HG02610 (cell line): ENCODE measurements at regions not wholly inside any gene's neighbourhood (a gene's known extent, or its start where the extent isn't known, plus 50 kb on each side); places are given as distances from the start of the nearest gene placed in this dataset.

Experiments used
- ATAC-seq: cut with Tn5 transposase; IDR thresholded peaks from one replicate; pipeline ENCODE4 v1.9.1; 2021; ENCODE audit warnings: mild to moderate bottlenecking, moderate library complexity; ENCODE audit not compliant: unreplicated experiment

DNA sequence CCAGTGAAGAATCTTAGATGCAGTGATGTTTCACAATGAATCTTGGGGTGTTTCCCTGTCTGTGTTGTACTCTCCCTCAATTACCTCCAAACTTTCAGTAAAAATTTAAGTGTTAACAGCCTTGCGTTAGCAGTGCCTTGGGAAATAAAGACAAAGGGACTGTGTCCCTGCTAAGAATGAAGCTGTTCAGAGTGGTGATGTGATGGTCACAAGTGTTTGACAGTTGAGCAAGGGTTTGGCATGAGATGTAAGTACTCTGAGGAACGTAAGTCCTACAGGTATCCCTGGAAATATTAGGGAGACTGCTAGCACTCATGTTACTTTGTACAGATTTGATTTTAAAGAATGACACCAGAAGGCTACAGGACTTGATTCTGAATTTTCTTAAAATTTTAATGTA is 304.3 kb upstream of the DPH6 start:
- no peak for ATAC-seq

DNA sequence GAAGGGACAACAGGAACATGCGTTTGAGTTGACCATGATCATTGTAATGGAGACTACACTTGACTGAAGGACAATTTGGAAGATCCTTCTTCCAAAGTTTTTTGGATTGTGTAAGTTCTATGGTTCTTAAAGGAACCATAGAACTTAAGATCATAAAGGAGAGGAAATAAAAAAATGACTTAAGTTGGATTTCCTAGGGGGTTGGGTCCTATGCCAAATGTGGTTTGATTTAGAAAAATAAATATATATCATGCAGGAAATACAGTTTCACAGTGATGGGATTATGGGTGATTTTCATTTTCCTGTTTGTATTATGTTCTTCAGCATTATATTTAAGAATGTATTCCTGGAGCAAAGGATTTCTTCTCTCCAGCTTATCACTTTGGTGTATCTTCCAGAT is 305.5 kb upstream of the DPH6 start:
- ATAC-seq = no peak

DNA sequence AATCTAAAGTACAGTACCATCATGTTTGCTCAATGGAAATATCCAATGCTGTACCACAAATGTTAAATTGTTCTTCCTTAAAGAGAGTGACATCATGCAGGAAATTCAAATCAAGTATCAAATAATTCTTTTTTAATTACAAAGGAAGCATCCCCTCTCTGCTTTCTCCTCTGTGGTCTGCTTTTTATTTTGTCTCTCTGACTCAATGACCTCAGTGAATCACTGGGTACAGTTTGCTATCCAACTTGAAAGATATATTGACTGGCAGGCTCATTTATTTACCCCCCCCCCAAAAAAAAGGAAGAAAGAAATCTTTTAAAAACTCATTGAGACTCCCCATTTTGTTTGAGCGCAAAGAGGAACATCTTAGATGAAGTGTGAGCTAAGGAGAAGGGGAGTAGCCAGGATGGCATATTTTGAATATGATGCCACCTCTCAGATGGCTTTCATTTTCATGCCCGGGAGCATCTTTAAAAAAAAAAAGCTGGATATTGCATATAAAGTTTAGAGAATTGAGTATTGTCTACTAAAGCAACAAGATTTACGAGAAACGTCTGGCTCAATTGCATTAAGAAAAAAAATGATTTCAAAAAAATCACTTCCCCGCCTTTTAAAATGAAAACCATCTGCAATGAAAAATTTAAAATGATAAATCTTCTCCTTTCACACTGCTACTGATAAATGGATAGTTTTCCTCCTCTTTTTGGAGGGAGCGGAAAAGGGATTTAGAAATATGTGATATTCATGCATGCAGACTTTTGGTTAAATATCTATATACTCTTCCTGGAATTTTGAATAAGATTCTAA is 307.1 kb upstream of the DPH6 start:
- no peak for ATAC-seq

DNA sequence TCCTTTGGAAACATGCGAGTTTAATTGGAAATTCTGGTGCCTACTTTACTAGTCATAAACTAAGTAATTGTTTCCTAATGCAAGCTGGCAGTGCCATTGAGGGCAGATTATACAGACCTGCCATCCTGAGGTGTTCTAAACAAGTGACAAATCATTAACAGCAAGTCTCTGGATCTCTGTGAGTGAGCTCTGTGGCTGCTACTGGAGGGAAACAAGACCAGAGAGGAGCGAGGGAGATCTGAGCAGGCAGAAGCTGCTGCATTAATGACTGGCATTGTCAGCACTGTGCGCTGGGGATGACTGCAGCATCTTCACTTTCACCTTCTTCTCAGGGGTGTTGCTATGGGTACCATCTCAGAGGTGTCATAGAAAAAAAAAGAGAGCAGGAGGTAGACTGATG is 308.4 kb upstream of the DPH6 start:
- ATAC-seq = no peak

DNA sequence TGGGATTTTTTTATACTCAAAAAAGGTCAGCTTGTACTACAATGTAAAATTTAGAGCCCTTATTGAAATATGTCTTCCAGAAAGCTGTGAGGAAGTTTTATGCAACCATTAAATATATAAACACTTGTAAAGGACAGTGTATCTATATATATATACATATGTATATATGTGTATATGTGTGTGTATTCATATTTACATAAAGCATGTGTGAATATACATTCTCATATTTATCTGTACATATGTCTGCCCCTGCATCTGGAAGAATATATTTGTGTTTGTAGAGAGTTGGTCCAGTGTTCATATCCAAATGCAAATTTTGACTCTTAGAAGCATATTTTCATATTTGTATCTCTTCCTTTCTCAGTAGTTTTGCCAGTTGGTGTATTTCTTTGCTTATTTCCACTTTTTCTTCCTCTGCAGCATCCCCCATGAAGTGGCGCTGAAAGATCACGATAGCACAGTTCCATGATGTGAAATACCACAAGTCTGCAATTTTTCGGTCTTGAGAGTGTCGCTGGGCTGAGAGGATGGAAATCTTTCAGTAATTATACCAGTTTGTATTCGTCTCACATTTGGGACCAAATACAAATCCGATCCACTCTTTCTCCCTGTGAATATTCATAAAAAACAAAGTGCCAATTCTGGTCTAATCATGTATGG is 311.7 kb upstream of the DPH6 start:
- ATAC-seq = no peak

DNA sequence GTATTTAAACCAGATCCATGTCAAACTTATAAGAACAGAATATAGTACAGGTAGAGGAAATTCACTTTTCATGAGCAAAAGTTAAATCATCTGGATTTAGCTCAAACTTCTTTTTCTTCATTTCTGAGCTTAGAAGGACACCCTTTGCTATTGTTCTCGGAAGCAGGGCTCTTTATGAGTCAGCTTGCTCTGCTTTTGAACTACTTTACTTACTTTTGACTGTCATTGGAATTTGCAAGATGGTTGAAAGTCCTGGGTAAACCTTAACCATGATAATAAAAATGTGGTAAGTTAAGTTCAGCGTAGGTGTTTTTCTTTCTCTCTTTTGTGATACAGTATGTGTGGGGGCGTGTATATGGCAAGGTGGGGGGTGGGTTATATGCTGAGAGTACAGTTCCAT is 312.7 kb upstream of the DPH6 start:
- no peak for ATAC-seq

DNA sequence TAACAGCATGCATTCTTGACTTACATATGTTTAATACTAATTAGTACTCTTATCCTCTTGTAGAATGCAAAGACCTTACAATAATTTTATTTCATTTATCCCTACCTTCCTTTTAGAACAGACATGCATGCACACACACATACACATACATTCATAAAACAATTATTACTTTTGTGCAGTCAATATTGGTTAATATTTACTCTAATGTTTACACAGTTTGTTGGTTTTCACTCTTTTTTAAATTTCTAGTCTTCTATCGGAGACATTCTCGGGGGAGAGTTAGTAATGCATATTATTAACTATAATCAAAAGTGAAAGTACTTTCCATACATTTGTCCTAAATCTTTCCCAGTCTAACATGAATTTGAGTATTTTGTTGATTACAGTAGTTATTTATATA is 317.7 kb upstream of the DPH6 start:
- ATAC-seq = no peak

DNA sequence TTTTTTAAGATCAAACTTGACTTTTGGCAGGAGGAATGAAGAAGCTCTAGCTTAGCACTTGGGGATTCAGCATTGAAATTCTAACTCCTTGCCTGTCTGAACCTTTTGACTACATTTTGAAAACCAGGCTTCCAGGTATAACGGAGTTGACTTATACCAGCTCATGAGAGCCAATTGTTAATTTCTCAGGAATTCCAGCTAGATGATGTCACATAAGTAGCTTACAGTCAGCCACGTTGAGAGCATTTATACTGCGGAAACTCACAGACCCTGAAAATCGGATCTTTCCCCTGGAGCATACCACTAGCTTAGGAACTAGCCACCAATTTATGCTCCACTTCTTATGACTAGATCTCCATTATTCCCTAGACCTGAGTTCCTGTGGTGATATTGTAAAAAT is 321.4 kb upstream of the DPH6 start:
- ATAC-seq = no peak

DNA sequence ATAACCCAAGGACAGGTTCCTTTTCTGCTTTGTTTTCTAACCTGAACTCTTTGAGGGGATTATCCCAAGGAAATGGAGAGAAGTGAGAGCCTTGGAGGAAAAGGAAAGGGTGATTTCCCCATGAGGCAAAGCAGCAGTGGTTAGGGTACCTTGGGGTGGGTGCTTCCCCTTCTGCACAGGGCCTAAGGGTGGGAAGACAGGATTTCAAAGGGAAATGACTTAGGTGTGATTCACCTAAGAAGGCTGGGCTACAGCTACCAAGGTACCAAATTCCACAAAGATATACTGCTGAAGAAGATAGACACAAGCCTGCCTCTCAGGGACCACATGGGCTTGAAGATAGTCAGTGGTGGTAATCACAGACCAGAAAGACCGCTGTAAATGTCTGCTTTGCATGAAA is 325.3 kb upstream of the DPH6 start:
- ATAC-seq = no peak

DNA sequence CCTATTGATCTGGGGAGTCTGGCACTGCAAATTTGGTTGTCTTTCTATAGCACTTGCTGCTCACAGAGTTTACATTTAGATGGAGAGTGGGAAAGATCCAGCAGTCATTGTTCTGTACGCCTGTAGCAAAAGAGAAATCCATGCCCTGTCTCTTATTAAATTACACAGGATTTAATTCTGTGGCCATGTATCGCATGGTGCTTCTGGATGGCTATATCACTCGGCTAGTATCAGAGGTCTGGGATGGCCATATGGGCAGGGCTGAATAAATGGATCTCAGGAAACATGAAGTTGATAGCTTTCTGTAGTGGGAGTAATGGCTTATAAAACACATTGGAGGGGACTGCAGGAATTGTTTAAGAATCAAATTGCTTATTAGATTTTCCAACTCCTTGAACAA is 325.8 kb upstream of the DPH6 start:
- ATAC-seq = no peak

DNA sequence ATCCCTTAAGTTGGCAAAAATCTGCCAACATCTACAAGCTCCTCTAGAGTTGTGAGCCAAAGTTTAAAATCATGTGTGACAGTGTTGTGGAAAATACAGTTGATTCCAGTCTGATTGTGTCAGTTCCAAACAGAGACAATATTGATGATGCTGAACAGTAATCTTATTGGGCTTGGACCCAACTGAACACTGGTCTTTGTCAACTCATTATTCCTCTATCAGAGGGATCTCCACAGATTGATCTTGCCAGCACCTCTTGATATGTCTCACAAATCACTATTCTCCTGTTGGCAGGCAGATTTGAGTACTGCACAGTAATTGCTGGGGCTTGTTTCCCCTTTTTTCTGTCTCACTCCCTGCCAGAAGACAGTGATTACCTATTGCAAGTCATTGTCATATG is 326.6 kb upstream of the DPH6 start:
- ATAC-seq = no peak

DNA sequence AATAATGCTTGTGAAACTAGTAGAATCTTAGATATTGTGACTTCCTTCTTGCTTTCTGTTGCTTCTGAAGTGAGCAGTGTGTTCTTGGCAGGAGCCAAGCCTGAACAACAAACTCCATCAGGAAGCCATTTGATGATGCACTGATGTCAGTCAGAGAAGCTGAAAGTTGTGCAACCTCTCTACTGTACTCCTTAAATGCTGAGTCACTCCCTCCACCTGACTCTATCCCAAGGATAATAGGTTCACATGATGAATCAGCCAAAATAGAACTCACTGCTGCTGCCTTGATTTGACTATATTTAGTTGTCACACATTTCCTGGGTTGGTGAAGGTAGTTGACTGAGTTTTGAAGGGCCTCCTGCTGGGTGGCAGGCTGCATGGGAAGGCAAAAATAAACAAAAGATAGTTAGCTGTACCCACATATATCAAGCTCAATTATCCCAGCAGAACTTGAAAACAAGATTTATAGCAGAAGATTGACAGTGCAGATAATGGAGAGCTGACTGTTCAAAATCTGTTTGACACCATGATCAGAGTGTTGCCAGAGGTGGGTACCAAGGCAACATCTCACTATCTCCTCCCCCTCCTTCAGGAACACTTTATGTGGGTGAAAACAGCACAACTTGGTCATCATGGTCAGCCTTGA is 328.4 kb upstream of the DPH6 start:
- no peak for ATAC-seq

DNA sequence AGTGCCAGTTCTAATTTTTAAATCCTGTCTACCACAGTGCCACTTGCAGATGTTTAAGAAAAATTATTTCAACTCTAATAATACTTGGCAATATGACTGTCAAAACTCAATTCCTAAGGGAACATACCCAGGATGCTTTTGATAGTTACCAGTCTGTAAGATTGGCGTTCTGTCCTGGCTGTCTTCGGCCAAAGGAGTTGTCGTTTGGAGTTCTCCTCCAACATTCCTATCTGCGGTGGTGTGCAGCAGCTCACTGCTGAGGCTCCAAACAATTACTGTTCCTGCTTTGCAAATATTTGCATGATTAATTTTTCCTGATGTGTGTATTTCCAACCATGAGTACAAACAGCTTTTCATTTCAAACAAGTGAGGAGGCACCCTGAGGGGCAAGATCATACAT is 330.8 kb upstream of the DPH6 start:
- ATAC-seq = no peak

DNA sequence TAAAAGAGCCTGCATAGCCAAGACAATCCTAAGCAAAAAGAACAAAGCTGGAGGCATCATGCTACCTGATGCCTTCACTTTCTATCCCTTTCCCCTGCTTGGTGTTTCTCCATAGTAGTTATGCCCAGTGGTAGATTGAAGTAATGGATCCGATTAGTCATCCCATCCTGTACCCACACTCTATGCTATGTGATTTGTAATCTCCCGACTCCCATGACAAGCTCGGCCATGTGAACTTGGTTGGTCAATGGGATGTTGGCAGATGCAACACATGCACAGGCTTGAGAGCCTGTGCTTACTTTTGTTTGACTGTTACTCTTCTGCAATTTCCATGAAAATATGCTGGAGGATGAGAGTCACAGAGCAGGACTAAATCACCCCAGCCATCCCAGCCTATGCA is 334.9 kb upstream of the DPH6 start:
- ATAC-seq = no peak

DNA sequence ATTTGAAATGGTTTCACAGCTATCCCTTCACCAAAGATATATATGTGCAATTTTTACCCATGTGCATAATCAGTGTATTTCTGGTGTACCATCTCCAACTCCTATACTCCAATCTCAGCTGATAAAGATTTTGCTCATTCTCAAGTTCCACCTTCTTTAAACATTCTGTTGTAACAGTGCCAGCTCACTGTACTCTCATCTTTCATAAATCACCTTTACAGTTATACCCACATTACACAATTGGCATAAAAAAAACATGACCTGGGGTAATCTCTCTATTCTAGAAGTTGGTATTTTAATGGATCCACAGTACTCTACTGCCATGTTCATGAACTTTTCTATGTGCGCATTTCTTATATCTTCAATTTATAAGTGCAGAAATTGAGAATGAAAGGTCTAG is 339.9 kb upstream of the DPH6 start:
- ATAC-seq = no peak

DNA sequence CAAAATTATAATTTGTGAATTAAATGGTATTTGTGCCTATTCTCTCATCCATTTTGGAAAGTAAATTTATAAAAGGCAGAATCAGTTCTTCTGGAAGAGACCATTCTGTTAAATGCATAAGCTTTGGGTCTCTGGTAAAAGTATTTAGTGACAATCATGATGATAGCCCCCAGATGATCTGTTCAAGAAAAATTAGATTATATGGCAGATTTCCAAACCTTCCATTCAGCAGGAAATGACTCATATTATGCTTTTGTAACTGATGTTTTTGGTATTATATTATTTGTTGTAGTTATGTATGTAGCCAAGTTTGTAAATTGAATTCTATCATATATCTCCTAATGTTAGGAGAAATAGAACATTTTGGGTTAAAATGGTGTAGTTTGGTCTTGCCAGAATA is 340.8 kb upstream of the DPH6 start:
- ATAC-seq = no peak

DNA sequence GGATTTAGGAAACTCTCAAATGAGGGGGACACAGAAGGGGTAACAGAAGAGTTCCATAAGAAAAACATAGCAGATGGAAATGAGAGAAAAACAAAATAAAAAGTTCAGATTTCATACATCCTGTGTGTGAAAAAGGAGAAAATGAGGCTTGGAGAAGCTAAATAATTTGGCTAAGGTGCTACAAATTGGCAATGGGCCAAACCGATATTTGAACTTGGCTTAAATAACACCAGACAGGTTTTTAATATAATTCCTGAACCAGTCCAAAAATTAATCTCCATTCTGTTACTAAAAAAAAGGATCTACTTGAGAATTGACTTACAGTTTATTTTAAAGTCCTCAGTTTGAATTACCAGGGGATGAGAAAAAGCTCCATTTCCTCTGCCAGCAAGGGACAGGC is 342.9 kb upstream of the DPH6 start:
- ATAC-seq = no peak

DNA sequence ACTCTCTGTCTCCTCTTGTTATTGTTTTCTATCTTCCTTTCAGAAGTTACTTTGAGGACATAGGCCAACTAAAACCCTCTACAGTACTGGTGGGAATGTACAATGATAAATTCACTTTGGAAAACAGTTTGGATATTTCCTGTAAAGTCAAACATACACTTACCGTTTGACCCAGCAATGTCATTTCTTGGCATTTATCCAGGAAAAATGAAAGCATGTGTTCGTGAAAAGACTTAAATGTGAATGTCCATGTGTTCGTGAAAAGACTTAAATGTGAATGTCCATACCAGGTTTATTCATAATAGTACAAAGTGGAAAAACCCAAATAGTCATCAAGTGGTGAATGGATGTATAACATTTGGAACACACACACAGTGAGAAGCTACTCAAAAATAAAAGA is 361.5 kb upstream of the DPH6 start:
- no peak for ATAC-seq

DNA sequence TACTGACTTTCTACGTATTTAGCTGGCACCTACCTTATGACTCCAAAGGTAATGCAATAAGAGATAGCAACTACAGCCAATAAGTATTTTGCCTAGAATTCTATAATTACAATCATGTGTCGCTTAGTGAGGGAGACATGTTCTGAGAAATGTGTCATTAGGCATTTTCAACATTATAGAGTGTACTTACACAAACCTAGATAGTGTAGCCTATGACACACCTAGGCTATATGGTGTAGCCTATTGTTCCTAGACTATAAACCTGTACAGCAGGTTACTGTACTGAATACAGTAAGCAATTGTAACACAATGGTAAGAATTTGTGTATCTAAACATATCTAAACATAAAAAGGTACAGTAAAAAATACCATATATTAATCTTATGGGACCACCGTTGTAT is 363.4 kb upstream of the DPH6 start:
- ATAC-seq = no peak

DNA sequence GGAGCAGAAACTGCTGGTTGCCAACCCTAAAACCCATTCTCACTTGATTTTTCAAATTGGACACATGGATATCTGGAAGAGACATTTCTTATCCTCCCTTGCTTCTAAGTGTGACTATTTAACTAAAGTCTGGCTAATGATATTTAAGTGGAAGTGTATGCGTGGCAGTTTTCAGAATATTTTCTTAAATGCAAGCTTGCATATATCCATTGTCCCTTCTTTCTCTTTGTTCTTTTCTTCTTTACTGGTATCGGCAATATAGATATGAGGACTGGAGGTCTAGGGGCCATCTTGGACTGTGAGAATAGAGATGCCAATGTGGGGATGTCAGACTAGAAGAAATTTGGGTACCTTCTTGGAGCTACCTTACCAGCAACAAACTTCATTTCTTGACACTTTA is 364.3 kb upstream of the DPH6 start:
- no peak for ATAC-seq

DNA sequence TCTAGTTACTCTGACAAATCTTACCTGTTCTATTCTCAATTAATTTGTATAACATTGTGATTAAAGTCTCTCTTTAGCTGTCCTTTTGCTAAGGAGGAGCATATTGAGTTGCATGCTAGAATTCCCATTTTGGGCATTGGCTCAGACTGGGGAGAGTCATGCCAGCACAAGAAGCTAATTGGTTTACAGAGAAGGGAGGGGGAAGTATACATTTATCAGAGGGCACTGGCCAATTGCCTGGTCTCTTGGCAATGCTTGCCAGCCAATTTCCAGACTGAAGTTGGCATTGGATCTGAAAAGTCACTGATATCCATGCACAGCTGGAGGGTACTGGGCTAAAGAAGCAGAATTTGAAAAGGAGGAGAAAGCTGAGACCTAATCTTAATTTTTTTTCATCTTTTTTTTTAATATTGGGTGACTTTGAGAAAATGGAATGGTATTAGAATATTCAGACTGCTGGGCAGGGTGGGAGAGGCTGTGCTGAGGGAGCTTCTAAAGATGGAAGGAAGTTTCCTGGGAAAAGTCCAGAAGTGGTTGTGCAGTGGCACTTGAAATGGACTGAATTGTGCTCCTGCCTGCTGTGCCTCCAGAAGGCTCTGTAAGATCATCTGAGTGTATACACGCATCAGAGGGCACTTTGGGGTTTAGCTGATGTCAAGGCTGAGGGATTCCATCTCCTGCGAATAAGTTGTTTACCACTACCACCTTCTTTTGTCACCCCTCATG is 365.2 kb upstream of the DPH6 start:
- ATAC-seq = no peak

DNA sequence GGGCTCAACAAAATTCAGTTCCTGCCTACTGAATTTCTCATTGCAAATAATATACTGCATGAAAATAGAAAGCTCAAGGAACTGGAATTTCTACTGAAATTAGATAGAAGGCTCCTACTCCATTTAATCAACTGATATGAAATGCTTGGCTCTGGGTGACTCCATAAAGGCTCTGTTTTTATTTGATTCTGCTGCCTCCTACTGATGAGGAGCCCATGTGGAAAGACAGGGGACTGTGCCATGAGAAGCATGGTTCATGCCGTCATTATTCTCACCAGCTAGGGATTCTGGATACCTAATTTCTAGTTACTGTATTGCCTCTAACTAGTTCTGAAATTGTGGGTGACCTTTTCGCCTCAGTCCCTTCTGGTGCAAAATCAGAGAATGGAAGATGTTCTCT is 366.2 kb upstream of the DPH6 start:
- ATAC-seq = no peak
